GM18519 (cell line): ENCODE measurements at regions not wholly inside any gene's neighbourhood (a gene's known extent, or its start where the extent isn't known, plus 50 kb on each side); places are given as distances from the start of the nearest gene placed in this dataset.
A peak's percentile ranks its signal among the peaks of the same experiment; 100 is the strongest.

ENCODE experiments used
- ATAC-seq: cut with Tn5 transposase; IDR thresholded peaks from one replicate; pipeline ENCODE4 v1.9.1; 2021; ENCODE audit warnings: mild to moderate bottlenecking, moderate library complexity; ENCODE audit not compliant: unreplicated experiment, low FRiP score

DNA sequence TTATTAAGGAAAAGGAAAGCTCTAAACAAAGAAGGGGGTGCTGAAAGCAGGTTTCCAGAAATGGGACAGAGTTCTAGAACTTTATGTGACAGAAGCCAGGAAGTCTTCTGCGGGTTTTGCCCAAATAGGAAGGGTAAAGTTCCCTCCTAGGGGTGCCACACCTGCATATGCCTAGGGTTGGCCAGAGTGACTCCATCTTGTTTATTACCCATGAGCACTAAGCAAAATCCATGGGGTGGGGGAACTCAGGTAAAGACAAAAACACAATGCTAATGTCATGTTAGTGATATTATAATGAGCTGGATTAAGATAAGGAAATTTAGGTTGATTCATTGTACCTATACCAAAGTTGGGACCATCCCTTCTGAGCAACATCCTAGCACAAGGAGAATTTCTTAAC is 1132.7 kb downstream of the KCNT2 start:
- no peak for ATAC-seq

- ATAC-seq = no peak
These were observed 1135.9 kb downstream of the KCNT2 start for GRCh38 chr1:195472291-195472690.

- ATAC-seq = no peak
These were observed 1141.6 kb downstream of the KCNT2 start for GRCh38 chr1:195466639-195467038.

GRCh38 chr1:195462646-195463045 is 1145.6 kb downstream of the KCNT2 start:
- no peak for ATAC-seq

DNA sequence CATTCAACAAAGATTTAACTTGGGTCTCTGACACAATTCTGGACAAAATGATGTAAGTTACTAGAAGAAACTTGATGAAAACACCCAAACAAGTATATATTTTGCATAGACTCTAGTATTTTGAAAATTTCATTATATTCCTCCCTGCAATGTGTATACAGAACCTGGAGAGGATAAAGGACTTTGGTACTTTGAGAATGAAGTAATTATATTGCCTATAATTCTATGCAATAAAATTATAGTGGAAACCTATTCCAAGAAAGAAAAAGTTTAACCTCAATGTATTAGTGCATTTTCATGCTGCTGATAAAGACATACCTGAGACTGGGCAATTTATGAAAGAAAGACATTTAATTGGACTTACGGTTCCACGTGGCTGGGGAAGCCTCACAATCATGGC is 1146.1 kb downstream of the KCNT2 start:
- no peak for ATAC-seq

DNA sequence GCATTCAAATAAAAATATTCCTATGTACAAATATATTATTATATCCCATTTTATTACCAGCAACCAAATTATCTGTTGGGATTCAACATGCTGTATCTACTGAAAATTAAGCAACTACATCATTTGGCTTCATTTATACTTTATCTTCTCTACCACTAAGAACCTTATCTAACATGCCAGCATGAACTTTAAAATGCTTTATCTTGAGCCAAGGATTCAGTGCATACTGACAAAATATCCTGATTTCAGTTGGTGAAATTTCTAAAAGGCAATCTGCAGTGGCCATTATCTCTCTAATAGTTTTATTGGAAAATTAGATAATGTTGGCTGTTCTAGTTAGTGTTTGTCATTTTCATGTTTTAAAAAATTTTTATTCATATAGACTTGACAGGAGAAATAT is 1149.9 kb downstream of the KCNT2 start:
- ATAC-seq = no peak

DNA sequence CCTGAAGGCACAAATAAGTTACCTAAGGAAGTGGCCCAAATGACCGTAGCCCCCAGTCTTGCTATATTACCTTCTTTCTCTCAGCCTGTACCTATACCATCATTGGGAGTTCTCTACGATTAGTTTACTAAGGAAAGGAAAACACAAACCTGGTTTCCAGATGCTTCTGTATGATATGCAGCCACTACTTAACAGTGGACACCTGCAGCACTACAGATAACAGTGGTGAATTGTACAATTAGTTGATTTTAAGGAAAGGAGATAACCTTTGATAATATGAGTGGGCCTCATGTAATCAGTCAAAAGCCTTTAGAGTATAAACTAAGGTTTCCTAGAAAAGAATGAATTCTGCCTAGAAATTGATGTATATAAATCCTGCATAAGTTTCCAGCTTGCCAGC is 1157.4 kb downstream of the KCNT2 start:
- no peak for ATAC-seq

- ATAC-seq = no peak
These were observed 1168.6 kb downstream of the KCNT2 start for GRCh38 chr1:195439661-195440060.

- no peak for ATAC-seq
These were observed 1173.6 kb downstream of the KCNT2 start for GRCh38 chr1:195434566-195435203.

DNA sequence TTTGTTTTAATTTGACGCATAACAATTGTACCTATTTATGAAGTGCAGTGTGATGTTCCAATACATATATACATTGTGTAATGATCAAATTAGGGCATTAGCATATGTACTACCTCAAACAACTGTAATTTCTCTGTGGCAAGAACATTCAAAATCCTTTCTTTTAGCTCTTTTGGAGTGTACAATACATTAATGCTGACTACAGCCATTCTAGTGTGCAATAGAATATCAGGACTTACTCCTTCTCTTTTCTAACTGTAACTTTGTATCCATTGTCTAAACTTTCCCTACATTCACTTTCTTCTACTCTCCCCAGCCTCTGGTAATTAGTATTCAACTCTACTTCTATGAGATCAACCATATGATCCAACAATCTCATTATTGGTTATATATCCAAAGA is 1177.4 kb downstream of the KCNT2 start:
- ATAC-seq = no peak

DNA sequence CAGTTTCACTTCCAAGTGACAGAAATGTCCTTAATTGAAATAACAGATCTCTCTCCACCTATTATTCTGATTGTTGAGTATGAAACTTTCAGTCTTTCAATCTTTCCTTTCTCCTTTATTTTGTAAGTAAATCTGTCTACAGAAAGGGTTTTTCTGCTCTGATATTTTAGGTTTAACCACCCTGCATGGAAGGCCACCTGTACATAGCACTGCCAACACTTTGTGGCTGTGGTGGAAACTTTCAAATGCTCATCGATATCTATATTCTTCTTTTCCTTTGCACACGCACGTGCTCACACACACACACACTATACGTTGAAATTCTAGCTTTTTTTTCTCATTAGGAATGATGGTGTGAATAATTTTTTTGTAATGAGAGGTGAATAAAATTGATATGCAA is 1179.3 kb downstream of the KCNT2 start:
- no peak for ATAC-seq

DNA sequence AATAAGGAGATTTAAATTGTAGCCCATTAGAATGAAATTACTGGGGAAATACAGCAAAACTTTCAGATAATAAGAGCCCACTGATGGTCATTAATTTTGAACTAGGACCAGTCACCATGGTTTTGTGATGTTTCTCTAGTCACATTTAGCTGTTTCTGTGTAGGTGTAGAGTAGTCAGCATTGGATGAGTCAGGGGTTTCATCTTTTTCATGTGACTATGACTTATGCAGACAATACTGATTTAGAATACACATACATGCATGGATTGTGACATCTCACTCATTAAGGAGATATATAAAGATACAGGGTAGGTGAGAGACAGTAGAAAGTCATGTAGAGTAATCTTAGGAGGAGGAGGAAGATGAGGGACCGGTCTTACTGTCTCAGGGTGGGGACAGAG is 1192.7 kb downstream of the KCNT2 start:
- ATAC-seq = no peak

- no peak for ATAC-seq
These were observed 1213.7 kb downstream of the KCNT2 start for GRCh38 chr1:195394567-195394966.

DNA sequence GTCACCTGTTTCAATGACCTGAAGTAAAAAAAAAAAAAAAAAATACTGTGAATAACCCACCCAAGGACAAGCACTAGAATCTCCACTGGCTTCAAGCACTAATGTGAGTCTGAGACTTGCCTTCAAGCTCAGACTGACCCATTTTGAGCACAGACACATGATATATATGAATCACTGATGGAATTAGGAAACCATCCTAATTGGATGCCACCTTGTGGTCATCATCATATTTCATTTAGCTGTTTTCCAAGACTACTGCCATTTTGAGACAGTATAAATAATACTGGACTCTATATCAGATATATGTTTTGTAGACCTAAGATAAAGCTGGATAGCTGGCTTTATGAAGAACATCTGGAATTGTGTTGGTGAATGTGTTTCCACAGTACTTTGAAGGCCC is 1232.0 kb downstream of the KCNT2 start:
- no peak for ATAC-seq

DNA sequence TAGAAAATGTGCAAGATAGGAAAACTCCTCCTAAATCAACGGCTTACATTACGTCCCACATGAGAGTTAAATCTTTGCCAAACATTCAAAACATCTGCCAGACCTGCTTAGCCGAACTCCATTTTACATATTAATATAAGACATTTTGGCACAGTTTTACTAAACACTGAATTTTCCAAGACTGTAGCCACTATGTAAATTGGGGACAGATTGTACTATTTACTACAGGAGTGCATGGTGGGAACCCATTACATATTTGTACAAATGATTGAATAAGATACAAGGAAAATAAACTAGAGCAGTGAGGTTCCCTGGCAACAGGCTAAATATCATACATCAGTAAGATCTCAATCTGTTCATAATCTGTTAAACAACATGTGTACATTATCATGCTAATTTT is 1234.4 kb downstream of the KCNT2 start:
- ATAC-seq = no peak

GRCh38 chr1:195345149-195345548 is 1263.1 kb downstream of the KCNT2 start:
- peak; percentile 56 for ATAC-seq

DNA sequence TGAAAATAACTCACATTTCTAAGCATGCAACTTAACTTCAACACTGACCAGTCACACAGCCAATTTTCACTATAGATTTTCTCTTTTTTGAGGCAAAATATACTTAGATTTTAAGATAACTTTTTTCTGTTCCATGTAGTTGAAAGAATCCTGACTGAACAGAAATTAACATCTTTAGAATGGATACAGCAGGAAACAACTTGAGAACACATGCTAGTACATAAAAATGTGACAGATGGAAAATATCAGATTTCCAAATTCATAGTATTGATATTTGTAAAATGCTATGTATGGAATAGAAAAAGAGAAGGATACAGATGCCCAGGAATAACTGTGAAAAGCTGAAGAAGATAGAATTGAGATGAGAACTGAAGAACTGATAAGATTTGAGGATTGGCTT is 1270.6 kb downstream of the KCNT2 start:
- no peak for ATAC-seq

DNA sequence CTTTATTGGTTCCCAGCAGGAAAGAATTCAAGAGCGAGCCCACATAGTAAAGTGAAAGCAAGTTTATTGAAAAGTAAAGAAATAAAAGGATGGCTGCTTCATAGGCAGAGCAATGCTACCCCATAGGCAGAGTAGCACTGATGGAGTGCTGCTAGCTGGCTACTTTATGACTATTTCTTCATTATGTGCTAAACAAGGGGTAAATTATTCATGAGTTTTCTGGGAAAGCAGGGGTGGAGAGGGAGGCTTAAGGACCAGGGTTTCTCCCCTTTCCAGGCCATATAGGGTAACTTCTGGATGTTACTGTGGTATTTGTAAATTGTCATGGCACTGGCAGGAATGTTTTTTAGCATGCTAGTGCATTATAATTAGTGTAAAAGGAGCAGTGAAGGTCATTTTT is 1271.4 kb downstream of the KCNT2 start:
- ATAC-seq = no peak

GRCh38 chr1:195335541-195335940 is 1272.7 kb downstream of the KCNT2 start:
- ATAC-seq = no peak

DNA sequence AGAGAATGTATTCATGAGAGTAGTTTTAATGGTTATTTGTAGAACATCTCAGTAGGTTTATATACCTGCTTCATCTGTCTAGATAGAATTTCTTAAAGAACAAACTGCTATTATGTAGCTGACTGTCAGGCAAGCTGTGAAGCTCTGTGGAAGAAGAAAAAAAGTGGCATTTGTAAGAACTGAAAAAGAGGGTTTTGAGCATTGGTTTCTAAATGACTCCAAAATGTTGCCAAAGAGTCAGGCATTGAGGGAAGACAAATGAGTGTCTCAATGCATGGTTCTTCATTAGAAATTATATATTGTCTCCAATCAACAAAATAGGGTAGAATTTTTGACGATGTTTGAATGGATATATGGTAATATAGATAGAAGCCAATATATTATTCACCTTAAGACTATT is 1276.1 kb downstream of the KCNT2 start:
- ATAC-seq = no peak

DNA sequence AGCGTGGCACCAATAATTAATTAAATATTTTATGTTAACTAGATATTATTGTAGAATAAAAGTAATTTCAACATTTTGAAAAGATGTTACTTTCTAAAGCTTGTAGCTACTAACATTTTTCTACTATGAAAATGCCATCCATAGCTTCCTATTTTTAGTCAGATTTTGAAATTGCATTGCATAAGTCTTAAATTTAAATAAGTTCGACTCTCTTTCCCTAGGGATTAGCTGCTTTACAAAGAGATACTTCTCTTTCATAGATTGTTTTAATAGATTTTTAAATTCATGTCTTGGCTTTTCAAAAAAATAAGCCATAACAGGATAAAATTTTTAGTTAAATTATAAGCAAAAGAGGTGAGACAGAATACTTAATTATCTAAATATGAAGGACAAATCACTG is 1279.6 kb downstream of the KCNT2 start:
- no peak for ATAC-seq

- ATAC-seq = no peak
These were observed 1280.1 kb downstream of the KCNT2 start for GRCh38 chr1:195328102-195328501.

GRCh38 chr1:195327361-195327760 is 1280.9 kb downstream of the KCNT2 start:
- no peak for ATAC-seq
